Neutrophil (primary cell): ENCODE measurements at regions not wholly inside any gene's neighbourhood (a gene's known extent, or its start where the extent isn't known, plus 50 kb on each side); places are given as distances from the start of the nearest gene placed in this dataset.
"Not testable (repeated sequence)": the region's sequence is repeated elsewhere in the genome, so short reads cannot be mapped to it uniquely, and the experiment has no call there.

Source experiments
- H3K27ac ChIP-seq: fragments of 200-600 bp; sonication (generic); 2 replicates; pipeline ENCODE4 v1.5.1; 2016; ENCODE audit warnings: mild to moderate bottlenecking, moderate library complexity
- H3K27me3 ChIP-seq: fragments of 200-600 bp; sonication (generic); 2 replicates; pipeline ENCODE4 v1.6.0; 2016; ENCODE audit warnings: mild to moderate bottlenecking
- H3K36me3 ChIP-seq: fragments of 200-600 bp; sonication (generic); 2 replicates; pipeline ENCODE4 v1.5.1; 2017
- H3K4me1 ChIP-seq, 2 experiments: fragments of 200-600 bp in 1 of 2; sonication (generic) in 1 of 2; 1 replicate in 1 of 2; 2 replicates in 1 of 2; pipeline versions ENCODE4 v1.5.1 to v1.6.1; 2013 to 2016; ENCODE audit warnings: low read depth in 1 of 2, low read length in 1 of 2, mild to moderate bottlenecking in 1 of 2, moderate library complexity in 1 of 2; ENCODE audit not compliant: control insufficient read depth in 1 of 2, insufficient read depth in 1 of 2
- H3K4me3 ChIP-seq, 2 experiments: fragments of 200-600 bp in 1 of 2; sonication (generic) in 1 of 2; 1 replicate in 1 of 2; 2 replicates in 1 of 2; pipeline ENCODE4 v1.5.1; 2013 to 2016; ENCODE audit warnings: low read depth in 1 of 2, low read length in 1 of 2, mild to moderate bottlenecking in 1 of 2, moderate library complexity in 1 of 2
- H3K9me3 ChIP-seq: fragments of 200-600 bp; sonication (generic); 2 replicates; pipeline ENCODE4 v1.5.1; 2016
- TF ChIP-seq, protein P1 (sequence below): fragments of 200-600 bp; sonication (generic); IDR thresholded peaks from 2 replicates; pipeline ENCODE4 v1.5.1; 2016; ENCODE audit warnings: antibody characterized with exemption

DNA sequence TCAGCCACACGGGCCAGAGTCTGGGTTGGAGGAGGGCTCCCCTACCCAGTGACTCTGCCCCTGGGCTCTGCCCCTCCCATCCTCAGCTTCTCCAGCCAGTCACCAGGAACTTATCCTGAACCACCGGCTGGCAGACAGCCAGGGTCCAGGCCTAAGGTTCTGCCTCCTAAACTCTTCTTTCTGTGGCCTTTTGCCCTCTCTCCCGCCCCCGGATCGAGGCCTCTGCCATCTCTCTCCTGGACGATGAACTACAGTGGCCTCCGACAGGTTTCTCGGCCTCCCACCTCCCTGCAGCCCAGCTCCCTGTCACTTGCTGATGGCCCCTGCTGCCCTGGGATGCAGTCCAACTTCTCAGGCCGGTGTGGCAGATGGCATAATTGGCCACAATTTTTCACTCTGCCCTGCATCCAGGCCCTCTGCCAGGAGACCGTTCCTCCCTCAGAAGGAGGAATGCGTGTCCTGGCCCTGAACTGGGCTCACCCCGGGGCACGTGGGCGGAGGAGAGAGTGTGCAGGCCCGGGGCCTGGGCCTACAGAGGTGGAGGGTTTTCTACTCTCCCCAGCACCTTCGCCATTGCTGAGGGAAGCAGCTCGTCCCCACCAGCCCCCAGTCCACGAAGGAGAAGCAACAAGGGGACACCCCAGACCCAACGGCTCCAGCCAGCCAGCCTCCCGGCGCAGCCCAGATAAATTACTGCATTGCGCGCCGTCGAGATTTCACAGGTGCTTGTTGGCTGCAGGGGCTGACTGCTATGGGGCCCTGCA is 81.9 kb upstream of the LRPAP1 start:
- TF ChIP-seq, protein P1, sequence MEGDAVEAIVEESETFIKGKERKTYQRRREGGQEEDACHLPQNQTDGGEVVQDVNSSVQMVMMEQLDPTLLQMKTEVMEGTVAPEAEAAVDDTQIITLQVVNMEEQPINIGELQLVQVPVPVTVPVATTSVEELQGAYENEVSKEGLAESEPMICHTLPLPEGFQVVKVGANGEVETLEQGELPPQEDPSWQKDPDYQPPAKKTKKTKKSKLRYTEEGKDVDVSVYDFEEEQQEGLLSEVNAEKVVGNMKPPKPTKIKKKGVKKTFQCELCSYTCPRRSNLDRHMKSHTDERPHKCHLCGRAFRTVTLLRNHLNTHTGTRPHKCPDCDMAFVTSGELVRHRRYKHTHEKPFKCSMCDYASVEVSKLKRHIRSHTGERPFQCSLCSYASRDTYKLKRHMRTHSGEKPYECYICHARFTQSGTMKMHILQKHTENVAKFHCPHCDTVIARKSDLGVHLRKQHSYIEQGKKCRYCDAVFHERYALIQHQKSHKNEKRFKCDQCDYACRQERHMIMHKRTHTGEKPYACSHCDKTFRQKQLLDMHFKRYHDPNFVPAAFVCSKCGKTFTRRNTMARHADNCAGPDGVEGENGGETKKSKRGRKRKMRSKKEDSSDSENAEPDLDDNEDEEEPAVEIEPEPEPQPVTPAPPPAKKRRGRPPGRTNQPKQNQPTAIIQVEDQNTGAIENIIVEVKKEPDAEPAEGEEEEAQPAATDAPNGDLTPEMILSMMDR, result no peak
- Histone ChIP-seq H3K36me3 (no peaks in the 10 kb centered on the region), H3K27me3 (peaks cover 9% of the 10 kb centered on the region), H3K4me1 (no peaks in the 10 kb centered on the region), H3K9me3 (no peaks in the 10 kb centered on the region), H3K27ac (no peak overlapping the region), H3K4me3 (no peak overlapping the region)

DNA sequence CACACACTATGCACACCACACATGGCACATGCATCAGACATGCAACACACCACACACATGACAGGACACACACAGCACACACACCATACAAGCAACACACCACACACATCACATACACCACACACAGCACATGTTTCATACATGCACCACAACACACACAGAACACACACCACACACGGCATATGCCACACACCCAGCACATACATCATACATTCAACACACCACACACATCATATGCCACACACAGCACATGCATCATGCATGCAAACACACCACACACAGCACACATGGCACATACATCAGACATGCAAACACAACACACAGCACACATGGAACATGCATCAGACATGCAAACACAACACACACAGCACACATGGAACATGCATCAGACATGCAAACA is 80.7 kb upstream of the LRPAP1 start:
- TF ChIP-seq, protein P1, result no peak
- no peak overlapping the region for H3K4me3 ChIP-seq
- no peak overlapping the region for H3K27ac ChIP-seq
- no peaks in the 10 kb centered on the region for H3K36me3 ChIP-seq
- peaks cover 9% of the 10 kb centered on the region for H3K27me3 ChIP-seq
- H3K9me3 ChIP-seq, result no peaks in the 10 kb centered on the region
- no peaks in the 10 kb centered on the region for H3K4me1 ChIP-seq

DNA sequence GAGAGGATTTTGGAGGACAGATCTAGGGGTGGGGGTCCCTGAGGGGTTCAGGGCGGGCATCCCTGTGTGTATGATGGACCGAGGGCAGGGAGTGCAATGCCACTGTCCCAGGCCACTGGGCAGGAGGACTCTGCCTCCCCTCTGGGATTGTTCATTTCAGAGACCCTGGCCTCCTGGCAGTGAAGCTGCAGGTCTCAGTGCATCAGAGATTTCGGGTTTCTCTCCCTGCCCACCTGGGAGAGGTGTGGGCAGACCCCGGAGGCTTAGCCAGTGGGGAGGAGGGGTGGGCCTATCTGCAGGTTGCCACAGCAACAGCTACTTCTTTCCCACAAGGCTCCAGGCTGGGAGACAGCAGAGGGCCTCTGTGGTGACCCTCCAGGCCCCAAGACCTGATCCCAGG is 80.1 kb upstream of the LRPAP1 start:
- TF ChIP-seq, protein P1, result no peak
- Histone ChIP-seq H3K9me3 (no peaks in the 10 kb centered on the region), H3K27me3 (peaks cover 9% of the 10 kb centered on the region), H3K36me3 (no peaks in the 10 kb centered on the region), H3K4me1 (no peaks in the 10 kb centered on the region), H3K27ac (no peak overlapping the region), H3K4me3 (no peak overlapping the region)

DNA sequence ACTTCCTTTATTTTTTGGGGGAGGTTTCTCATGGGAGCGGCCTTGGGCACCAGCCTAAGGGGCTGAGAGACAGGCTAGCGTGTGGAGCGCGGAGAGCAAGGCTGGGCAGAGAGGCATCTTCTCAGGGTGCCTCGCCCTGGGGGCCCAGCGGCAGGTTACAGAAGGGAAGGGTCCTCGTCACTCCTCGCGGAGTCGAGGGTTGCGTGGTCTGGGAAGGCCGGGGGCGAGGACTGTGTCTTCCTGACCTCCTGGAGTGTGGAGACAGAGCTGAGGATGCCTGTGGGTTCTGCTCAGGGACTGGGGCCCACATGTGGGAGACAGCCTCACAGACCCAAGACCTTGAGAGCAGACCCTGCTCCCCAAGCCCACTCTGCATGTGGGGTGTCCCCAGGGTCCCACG is 79.6 kb upstream of the LRPAP1 start:
- no peaks in the 10 kb centered on the region for H3K4me1 ChIP-seq
- H3K27me3 ChIP-seq, result peaks cover 9% of the 10 kb centered on the region
- H3K36me3 ChIP-seq, result no peaks in the 10 kb centered on the region
- no peak overlapping the region for H3K27ac ChIP-seq
- no peaks in the 10 kb centered on the region for H3K9me3 ChIP-seq
- TF ChIP-seq, protein P1, result no peak
- no peak overlapping the region for H3K4me3 ChIP-seq

DNA sequence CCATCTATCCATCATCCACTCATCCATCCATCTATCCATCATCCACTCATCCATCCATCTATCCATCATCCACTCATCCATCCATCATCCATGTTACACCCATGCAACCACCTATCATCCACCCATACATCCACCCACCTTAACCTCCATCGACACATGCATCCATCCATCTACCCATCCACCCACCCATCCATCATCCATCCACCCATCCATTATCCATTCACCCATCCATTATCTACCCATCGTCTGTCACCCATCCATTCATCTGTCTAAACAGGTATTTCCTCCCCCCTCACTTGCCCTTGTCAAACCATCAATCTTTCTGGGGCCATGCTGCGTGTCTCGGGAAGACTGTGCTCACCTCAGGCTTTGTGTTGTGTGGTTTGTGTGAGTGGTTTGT is 78.6 kb upstream of the LRPAP1 start:
- not testable (repeated sequence) for H3K9me3 ChIP-seq, H3K4me3 ChIP-seq, H3K4me1 ChIP-seq, H3K27ac ChIP-seq, H3K36me3 ChIP-seq, H3K27me3 ChIP-seq

DNA sequence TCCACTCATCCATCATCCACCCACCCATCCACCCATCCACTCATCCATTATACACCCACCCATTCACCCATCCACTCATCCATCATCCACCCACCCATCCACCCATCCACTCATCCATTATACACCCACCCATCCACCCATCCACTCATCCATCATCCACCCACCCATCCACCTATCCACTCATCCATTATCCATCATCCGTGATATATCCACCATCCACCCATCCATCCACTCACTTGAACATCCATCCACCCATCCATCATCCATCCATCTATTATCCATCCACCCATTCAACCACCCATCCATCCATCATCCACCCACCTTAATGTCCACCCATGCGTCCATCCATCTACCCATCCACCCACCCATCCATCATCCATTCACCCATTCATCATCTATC is 77.7 kb upstream of the LRPAP1 start:
- H3K4me1 ChIP-seq, H3K9me3 ChIP-seq, H3K36me3 ChIP-seq, H3K27ac ChIP-seq, H3K27me3 ChIP-seq, H3K4me3 ChIP-seq: not testable (repeated sequence)
